G401 (cell line): ENCODE measurements at regions not wholly inside any gene's neighbourhood (a gene's known extent, or its start where the extent isn't known, plus 50 kb on each side); places are given as distances from the start of the nearest gene placed in this dataset.
A peak's percentile ranks its signal among the peaks of the same experiment; 100 is the strongest.

ENCODE experiments used
- DNase-seq: peaks from one replicate; pipeline ENCODE4 v3.0.0-alpha.2; 2015; ENCODE audit warnings: low spot score
- in situ Hi-C: cut with HindIII; loops from 2 replicates; pipeline ENCODE4 v1.10.0; 2016; ENCODE audit warnings: low sequenced_read_pairs, mixed read lengths

DNA sequence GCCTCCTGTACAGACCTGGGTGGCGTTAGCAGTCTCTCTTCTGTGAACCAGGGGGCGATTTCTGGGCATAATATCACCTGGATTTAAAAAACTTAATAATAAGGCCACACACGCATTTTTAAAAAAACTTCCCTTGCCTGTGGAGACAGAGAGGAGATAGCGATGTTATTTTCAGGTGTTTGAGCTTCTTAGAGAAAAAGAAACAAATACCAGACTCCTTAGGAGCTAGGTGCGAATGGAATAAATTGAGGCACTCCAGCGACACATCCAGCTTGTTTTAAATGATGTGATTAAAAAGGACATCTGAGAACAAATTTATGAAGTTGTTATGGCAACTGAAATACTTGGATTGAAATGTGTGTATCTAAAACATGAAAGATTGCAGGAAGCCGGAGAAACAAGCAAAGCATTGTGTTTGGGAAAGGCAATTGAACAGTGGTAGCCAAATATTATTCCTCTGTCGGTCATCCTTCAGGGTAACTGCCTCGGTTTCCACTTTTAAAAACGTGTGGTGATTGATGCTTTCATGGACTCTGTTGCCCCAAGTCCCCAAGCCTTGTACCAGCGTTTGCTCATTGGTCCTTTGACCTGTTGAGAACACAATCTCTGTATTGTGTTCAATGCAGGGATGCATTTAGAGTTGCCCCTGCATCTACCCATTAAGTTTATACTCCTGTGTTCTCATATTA lies 158.7 kb downstream of the TM9SF2 start:
- in situ Hi-C loops: no loop called here
- DNase-seq: peak; percentile 68

DNA sequence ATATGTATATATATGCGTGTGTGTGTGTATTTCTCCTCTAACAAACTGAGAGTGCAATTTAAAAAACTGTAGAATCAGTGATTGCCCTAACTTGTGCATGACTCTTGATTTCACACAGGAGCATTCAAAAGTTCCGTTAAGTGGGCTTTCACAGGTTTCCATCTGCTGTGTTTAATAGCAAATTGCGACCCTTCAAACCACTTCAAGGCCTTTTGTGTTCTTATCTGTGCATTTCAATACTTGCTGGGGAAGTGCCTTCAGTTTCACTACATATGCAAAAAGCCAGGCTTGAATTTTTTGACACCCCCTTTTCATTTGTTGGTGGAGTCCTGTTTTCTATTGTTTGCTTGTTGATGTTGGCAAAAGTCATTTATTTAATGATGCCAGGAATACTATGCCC lies 158.0 kb downstream of the TM9SF2 start:
- DNase-seq: peak; percentile 61
- in situ Hi-C loops: no loop called here

DNA sequence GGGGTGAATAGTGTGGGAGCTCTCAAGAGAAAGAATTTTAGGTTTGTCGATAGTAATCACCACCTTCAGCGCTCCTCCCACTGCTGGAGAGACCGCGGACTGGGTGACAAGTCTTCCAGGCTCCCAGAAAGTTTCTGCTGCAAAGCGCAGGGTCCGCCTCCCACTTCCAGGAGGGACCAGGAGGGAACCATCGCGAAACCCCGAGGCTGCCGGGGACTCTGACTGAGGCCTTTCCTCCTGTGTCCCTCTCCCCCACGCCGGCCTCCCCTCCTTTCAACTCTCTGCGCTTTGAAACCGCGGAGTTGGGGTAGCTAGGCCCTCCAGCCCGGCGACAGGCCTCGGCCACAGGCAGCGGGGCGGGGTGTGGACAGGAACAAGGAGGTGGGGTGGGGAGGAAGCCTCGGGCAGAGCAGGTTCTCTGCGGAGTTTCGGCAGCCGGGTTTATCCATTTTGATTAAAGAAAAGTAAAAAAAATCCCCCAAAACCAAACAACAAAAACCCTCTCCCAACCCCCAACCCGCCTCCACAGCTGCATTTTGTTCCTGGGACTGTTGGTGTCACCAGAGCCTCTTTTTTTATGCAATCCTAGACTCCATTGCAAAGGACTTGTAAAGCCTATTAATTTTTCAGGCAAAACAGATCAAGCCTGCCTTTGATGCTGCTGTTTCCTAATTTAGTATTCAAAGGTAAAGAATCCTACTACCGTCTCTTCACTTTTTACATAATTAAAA lies 157.2 kb downstream of the TM9SF2 start:
- peak; percentile 91 for DNase-seq
- in situ Hi-C loops: no loop called here

DNA sequence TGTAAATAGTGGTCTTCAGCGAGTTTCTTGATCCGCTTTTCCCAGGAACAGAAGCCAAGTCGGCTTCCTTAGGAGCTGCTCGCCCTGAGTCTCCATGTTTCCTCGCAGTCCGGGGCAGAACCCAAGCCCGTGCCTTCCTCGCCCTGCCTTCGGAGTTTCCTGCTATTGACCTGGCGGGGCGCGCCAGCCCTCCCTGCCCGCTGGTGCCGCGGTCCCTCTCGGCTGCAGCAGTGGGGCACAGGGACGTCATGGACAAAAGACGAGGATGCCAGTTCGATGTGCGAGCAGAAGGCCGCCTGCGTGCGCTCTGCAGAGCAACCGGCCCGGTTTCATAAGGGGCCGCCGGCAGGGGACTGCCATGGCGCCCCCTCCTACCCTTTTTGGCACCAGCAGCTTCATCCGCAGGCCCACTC lies 156.6 kb downstream of the TM9SF2 start:
- in situ Hi-C loops: no loop called here
- peak; percentile 78 for DNase-seq

DNA sequence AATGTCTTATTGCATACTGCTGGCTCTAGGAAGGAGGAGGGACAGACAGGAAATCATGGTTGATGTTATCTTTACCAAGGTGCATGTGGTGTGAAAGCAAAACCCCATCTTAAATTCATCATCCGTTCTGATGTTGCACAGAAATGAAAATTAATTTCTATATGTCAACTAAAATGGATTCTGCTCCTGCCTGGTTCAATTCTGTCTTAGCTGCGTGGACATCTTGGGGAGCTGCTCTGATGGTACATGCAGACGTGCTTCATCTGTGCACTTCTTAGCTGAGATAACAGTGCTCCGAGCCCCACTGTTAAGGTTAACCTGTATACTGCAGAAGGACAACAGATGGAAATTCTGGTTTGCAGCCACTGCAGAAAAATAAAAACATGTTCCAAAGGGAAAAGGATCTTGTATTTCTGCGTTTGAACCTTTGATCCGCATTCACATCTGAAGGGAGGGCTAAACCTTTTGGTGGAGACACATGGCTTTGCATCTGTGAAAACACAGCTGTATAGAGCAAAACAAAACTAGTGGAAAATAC lies 155.6 kb downstream of the TM9SF2 start:
- peak; percentile 87 for DNase-seq
- in situ Hi-C loops: no loop called here

DNA sequence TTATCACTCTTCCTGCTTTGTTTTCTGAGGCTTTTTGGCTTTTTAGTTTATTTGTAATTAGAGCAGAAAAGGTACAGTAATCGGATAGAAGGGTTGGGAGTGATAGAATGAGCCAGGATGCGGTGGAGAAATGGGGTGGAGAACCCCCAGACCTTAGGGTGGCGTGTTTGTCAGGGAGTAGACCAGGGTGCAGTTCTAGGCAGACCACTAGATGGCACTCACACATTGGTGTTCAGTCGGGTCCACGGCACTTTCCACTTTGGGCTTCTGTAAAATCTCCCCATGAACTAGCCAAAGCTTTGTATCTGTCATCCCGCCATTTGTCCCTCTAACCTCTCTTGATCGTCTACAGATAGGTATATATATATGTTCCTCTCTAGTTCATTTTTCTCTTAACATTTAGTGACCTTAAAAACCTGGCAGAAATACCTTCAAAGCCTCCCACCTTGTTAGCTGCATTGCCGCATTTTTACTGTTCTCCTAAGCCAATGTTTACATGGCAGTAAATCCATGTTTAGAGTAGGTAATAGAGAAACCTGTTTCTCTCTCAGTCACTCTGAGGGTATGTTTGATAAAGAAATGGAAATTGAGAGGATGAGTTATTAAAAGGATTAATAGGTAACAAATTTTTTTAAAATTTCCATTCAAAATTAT lies 154.9 kb downstream of the TM9SF2 start:
- in situ Hi-C loops: no loop called here
- peak; percentile 95 for DNase-seq

DNA sequence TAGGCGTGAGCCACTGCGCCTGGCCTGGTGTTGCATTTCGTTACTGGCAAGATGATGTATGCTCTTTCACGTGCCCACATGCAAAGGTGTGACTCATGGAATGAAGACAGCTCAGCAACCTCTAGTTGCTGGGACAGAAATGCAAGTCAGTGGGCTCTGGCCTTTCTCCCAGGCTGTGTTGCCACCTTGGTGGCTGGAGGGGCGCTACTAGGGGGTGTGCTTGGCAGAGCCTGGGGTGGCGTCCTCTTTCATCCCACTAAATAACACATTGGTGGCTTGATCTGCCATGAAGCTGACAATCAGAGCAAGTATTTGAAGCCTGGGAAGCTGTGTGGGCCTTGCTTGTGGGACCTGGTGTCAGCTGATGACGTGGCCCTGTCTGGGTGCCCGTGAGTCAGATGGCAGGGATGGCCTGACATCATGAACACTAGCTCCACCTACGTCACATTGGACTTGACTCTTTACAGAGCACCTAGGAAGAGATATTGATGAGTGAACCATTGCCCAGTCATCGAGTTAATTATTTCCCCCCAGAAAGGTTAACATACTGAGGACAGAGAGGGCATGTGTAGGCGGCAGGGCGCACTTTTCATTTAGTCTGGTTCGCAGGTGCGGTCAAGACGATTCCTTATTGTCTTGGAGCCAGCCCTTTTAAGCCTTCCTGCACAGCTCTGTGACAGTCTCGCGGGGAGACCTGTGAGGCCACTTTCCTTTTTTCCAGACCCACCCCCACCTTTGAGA lies 154.2 kb downstream of the TM9SF2 start:
- in situ Hi-C loops: no loop called here
- peak; percentile 52 for DNase-seq

DNA sequence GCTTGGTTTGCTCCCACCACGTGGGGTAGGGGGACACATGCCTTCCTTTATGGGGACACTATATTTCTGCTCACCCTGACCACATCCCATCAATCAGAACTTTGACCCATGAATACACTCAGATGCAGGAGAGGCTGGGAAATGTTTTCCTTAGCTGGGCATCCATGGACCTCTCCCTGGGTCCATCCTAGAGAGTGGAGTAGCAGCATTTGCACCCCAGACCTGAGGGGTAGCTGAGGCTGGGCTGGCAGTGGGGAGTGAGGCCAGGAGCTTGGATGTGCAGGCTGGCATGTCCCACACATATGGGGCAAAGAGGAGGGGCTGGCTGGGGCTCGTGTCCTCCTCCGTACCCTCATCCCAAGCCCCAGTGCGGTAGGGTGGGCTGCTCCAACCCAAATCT lies 152.8 kb downstream of the TM9SF2 start:
- in situ Hi-C loops: no loop called here
- DNase-seq: no peak

DNA sequence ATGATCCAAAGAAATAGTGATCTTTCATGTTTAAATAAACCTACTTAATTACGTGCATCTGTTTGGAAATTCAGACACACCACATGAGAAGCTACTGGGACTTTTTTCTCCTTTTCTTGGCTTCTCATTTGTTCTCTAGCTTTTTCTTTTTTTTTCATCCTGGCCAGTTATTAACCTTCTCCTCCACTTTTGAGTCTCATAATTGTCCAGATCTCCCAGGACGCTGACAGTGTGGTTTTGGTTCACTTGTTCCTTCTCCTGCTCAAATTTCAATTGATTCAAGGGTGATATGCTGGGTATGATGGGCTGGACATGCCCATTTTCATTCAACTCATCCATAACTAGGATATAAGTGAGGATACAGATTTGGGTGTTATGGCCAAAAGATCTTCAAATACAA lies 152.3 kb downstream of the TM9SF2 start:
- DNase-seq: no peak
- in situ Hi-C loops: no loop called here

DNA sequence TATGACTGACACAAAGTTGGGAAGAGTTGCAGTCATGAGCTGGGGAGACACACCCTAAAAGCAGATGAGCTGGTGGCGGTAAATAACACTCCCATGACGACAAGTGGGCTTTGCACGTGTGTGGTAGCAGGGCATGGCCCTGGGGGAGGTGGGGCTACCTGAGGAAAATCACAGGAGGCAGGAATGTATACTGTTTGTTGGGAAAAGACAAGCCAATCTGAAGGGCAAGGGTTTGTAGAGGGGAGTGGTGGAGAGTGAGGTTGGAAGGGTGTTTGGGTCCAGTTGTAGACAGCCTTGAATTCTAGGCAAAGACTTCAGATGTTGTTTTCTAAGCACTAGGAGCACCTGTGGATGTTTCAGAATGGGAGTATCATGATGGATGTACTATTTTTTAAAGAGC lies 151.6 kb downstream of the TM9SF2 start:
- DNase-seq: no peak
- in situ Hi-C loops: no loop called here

DNA sequence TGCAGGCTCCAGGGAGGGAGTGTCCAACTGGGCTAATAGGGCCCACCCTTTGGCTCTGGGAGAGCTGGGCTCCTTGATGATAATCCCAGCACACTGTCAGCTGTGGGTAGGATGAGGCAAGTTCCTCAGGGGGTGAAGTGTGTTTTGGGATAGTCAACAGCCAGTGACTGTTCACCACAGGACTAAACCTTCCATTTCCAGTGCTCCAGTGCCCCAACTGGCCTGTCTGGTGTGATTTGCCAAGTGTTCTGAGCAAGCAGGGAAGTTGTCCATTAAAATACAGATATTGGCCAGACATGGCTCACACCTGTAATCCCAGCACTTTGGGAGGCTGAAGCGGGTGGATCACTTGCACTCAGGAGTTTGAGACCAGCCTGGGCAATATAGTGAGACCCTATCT lies 150.9 kb downstream of the TM9SF2 start:
- in situ Hi-C loops: no loop called here
- DNase-seq: no peak

DNA sequence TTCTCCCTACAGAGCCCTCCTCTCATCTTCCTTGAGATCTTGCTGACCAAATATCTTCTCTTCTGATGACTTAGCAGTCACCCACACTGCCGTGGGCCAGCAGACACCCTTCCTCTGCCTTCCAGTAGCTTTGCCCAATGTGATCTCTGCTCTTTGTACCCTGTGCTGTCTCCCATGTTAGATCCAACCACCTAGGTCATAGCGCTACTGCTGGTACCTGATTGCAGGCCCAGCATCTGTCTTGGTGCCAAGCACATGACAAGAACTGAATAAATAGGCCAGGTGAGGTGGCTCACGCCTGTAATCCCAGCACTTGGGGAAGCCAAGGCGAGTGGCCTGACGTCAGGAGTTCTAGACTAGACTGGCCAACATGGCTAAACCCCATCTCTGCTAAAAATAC lies 149.7 kb downstream of the TM9SF2 start:
- in situ Hi-C loops: no loop called here
- DNase-seq: no peak

DNA sequence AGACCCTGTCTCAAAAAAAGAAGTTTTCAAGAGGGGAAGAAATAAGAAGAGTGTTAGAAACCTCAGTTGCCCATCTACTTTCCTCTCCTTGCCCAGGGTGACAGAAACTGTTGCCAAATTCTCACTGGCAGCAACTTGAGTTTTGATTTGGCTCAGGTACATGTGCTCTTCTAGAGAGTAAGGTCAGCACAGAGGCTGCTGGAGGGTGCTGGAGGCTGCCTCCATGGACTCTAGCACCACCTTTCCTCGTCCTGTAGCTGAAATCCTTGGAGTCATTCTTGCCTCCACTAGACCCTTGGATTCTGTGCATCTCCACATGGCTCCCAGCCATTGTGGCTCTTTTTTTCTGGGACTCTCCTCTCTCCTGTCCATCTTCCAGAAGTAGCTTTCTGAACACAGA lies 149.1 kb downstream of the TM9SF2 start:
- DNase-seq: no peak
- in situ Hi-C loops: no loop called here

DNA sequence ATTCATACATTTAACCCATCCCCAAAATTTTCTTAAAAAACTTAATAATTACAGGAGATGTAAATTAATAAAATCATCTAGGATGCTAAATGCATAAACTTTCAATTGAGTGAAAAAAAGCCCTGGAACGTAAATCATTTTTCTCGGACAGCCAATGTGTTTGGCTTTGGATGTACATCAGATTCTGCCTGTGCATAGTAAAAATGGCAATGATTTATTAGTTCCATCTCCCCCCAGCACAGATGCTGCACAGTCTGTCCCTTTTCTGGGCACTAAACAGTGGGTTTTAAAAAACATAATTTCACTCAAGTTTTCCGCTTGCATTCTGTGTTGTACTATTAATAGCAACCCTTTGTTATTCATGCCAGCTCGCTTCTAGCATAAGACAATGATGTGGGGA lies 147.7 kb downstream of the TM9SF2 start:
- DNase-seq: peak; percentile 56
- in situ Hi-C loops: no loop called here

DNA sequence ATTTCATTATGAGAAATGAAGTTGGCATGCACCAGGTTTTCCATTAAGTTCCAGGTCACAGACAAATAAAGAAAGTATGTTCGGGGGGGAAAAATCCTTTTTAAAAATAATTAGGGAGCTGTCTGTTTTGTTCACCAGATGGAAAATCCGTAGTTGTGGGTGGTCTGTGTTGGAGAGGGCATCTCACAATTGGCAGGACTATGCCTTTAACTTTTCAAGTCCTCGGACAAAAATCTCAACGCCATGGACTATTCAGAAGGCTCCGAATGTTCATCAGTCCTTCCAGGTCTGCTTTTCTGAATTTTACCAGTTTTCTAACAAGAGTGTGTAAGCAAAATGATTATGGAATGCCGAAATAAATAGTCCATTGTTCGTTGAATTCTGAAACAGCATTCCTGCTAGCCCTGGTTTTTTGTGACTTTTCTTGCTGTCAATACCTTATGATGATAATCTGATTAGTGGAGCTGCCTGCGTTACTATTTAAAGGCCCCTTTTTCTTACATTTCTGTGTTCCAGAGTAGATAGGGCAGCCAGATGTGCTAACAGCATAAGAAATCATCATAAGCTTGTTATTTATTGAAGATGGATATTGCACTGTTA lies 146.9 kb downstream of the TM9SF2 start:
- in situ Hi-C loops: no loop called here

DNA sequence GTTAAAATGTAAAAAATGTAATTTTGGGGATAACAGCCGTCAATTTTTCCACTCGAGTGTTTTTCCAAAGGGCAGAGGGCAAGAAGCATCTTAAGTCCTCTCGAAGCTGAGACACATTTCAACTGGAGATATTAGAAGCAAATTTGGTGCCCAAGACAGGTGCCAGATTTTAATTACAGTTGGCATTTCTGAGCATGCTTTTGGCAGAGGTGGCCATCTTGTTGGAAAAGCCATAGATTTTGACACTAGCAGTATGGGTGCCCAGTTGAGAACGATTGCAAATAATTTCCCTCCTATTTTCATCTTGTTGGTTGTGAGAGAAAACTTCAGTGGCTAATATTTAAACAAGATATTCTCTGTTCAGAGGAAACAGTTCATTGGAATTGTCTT lies 146.3 kb downstream of the TM9SF2 start:
- DNase-seq: peak; percentile 87
- in situ Hi-C loops: no loop called here

More for the DNA sequence above, 146.9 kb downstream of the TM9SF2 start:
- DNase-seq: peak; percentile 33

DNA sequence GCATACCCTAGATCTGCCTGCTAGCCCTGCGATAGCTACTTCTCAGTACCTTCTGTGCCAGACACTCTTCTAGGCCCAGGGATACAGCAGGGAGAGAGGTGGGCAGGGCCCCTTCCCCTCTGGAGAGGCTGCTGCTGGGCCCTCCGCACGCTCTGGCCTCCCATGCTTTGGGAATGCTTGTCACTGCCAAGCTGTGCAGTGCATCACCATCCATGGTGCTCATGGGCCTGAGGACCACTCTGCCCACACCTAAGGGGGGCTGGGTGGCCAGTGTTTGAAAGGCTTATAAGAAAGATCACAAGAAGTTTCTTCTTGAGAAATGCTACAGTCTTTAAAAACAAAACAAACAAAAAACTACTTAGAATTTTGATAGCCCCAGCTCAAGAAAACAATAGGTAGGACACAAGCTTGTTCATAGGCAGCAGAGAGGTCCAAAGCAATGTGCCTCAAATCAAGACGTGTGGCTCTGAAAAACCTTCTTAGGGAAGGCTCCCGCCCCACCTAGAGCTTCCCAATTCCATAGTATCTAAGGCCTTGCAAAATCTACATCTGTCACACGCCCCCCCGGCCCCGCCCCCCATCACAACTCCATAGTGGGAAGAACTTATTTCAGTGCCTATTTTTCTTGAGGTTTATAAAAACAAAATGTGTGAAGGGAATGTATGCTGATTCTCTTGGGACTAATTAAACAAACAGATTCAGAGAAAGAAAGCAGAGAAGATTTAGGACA lies 145.8 kb downstream of the TM9SF2 start:
- in situ Hi-C loops: no loop called here

DNA sequence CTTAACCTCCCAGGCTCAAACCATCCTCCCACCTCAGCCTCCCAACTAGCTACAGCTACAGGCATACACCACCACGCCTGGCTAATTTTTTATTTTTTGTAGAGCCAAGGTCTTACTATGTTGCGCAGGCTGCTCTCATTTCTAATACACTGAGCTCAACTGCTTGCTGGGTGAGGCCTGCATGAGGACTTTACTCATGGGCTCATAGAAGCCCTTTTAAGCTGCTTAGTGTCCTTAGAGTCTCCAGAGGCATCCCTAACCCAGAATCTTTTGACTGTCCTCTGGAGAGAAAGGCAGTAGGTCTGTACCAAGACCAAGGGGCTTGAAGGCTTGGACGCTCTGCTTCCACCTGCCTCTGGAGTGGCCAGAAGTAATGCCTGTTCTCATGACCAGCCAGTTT lies 141.6 kb downstream of the TM9SF2 start:
- DNase-seq: no peak
- in situ Hi-C loops: no loop called here

More for the DNA sequence above, 145.8 kb downstream of the TM9SF2 start:
- no peak for DNase-seq

DNA sequence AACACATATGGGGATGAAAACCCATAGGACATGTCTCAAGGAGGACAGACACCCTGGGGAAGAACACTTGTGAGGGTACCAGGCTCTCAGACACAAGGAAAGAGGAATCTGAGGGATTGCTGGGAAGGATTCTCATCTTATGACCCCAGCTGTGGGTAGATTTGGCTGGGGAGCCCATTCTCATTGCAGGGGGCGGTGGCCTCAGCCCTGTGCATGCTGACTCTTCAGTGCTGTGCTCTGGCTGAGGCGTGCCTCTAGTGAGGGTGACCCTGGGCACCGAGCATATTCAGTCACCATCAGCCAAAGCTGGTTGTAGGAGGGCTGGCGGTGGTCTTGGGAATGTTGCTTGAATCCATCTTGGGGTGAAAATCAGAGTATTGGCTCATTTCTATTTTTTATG lies 140.7 kb downstream of the TM9SF2 start:
- in situ Hi-C loops: no loop called here
- DNase-seq: no peak
